HEK293T (cell line): ENCODE measurements at regions not wholly inside any gene's neighbourhood (a gene's known extent, or its start where the extent isn't known, plus 50 kb on each side); places are given as distances from the start of the nearest gene placed in this dataset.

Experiments
- LEF1 ChIP-seq: fragments of 450-650 bp; IDR thresholded peaks from 2 replicates; pipeline ENCODE4 v1.6.1; 2017; ENCODE audit warnings: mild to moderate bottlenecking, borderline replicate concordance
- NFRKB ChIP-seq: fragments of 450-650 bp; IDR thresholded peaks from 2 replicates; pipeline ENCODE4 v1.6.1; 2016; ENCODE audit warnings: mild to moderate bottlenecking, moderate library complexity
- SP1 ChIP-seq: fragments of 450-650 bp; IDR thresholded peaks from 2 replicates; pipeline ENCODE4 v1.6.1; 2017

GRCh38 chr2:147603876-147604275 lies 241.0 kb upstream of the ACVR2A start:
- TF ChIP-seq SP1 (no peak), NFRKB (no peak), LEF1 (no peak)
